ENCODE measurements at regions not wholly inside any gene's neighbourhood (a gene's known extent, or its start where the extent isn't known, plus 50 kb on each side); places are given as distances from the start of the nearest gene placed in this dataset.

GRCh38 chr4:43244688-43245382 is 352.3 kb downstream of the GRXCR1 start:
- no peak for DNase-seq

GRCh38 chr4:43251841-43252240 is 359.3 kb downstream of the GRXCR1 start:
- peak; percentile 82 for DNase-seq

- no peak for DNase-seq
These were observed 361.0 kb downstream of the GRXCR1 start for GRCh38 chr4:43253541-43253940.

- no peak for DNase-seq
These were observed 372.2 kb downstream of the GRXCR1 start for GRCh38 chr4:43264730-43265129.

GRCh38 chr4:43271946-43272345 is 379.4 kb downstream of the GRXCR1 start:
- no peak for DNase-seq

GRCh38 chr4:43274376-43274775 is 381.9 kb downstream of the GRXCR1 start:
- no peak for DNase-seq

- DNase-seq = no peak
These were observed 383.3 kb downstream of the GRXCR1 start for GRCh38 chr4:43275779-43276178.

GRCh38 chr4:43276321-43276720 is 383.8 kb downstream of the GRXCR1 start:
- DNase-seq = no peak

GRCh38 chr4:43277003-43277402 is 384.5 kb downstream of the GRXCR1 start:
- DNase-seq = no peak

GRCh38 chr4:43282534-43282933 is 390.0 kb downstream of the GRXCR1 start:
- DNase-seq = peak; percentile 44

- no peak for DNase-seq
These were observed 393.6 kb downstream of the GRXCR1 start for GRCh38 chr4:43286137-43286536.

GRCh38 chr4:43296946-43297528 is 404.5 kb downstream of the GRXCR1 start:
- no peak for DNase-seq

- DNase-seq = no peak
These were observed 424.3 kb downstream of the GRXCR1 start for GRCh38 chr4:43316813-43317212.

GRCh38 chr4:43325220-43325967 is 432.9 kb downstream of the GRXCR1 start:
- no peak for DNase-seq

- DNase-seq = no peak
These were observed 437.8 kb downstream of the GRXCR1 start for GRCh38 chr4:43330288-43330687.

- DNase-seq = no peak
These were observed 438.9 kb downstream of the GRXCR1 start for GRCh38 chr4:43331226-43332051.

GRCh38 chr4:43332052-43332425 is 439.5 kb downstream of the GRXCR1 start:
- no peak for DNase-seq

GRCh38 chr4:43337707-43338106 is 445.2 kb downstream of the GRXCR1 start:
- DNase-seq = no peak

- DNase-seq = no peak
These were observed 446.9 kb downstream of the GRXCR1 start for GRCh38 chr4:43339435-43339834.

- DNase-seq = no peak
These were observed 449.2 kb downstream of the GRXCR1 start for GRCh38 chr4:43341741-43342140.

GRCh38 chr4:43343298-43343697 is 450.8 kb downstream of the GRXCR1 start:
- DNase-seq = no peak

- no peak for DNase-seq
These were observed 452.9 kb downstream of the GRXCR1 start for GRCh38 chr4:43345323-43345925.

- no peak for DNase-seq
These were observed 456.1 kb downstream of the GRXCR1 start for GRCh38 chr4:43348591-43348990.
